T-cell (primary cell): ENCODE measurements at regions not wholly inside any gene's neighbourhood (a gene's known extent, or its start where the extent isn't known, plus 50 kb on each side); places are given as distances from the start of the nearest gene placed in this dataset.

ENCODE experiments used
- ATAC-seq, 4 experiments: fragments of 200-7000 bp in 3 of 4; fragments of 150-1000 bp in 1 of 4; cut with Tn5 transposase; replicated peaks in 1 of 4; 1 replicate in 3 of 4; 2 replicates in 1 of 4; pipeline ENCODE4 v1.10.0; 2021; ENCODE audit warnings: moderate library complexity in 3 of 4, mild to moderate bottlenecking in 2 of 4, moderate number of reproducible peaks in 1 of 4
- CTCF ChIA-PET, 2 donors: fragments of 300-600 bp; sonication (Branson Sonifier 250); formaldehyde crosslinking; loops; one replicate each; lab custom pipeline; 2022; ENCODE audit warnings: antibody characterized with exemption in 2 of 2; lab: Charles Lee
- POLR2A ChIA-PET, 2 donors: fragments of 300-600 bp; sonication (Branson Sonifier 250); formaldehyde crosslinking; loops; one replicate each; lab custom pipeline; 2022; ENCODE audit warnings: antibody characterized with exemption in 2 of 2; lab: Charles Lee
- DNase-seq, 35 experiments: peaks; one replicate each; pipeline versions ENCODE4 v3.0.0 to v3.0.0-alpha.2; 2013 to 2023
- H3K27ac ChIP-seq: one replicate; pipeline ENCODE4 v1.5.1; 2013; ENCODE audit warnings: low read length
- H3K27me3 ChIP-seq, 2 experiments: replicated peaks in 1 of 2; 1 replicate in 1 of 2; 2 replicates in 1 of 2; pipeline versions ENCODE4 v1.6.1 to v1.7.0; 2013; ENCODE audit warnings: low read length in 1 of 2, mixed read lengths in 1 of 2; ENCODE audit not compliant: control insufficient read depth in 2 of 2, insufficient read depth in 2 of 2; ENCODE audit errors: extremely low read depth in 1 of 2
- H3K36me3 ChIP-seq, 2 donors: 1 replicate in 1 of 2; 2 replicates in 1 of 2; pipeline versions ENCODE4 v1.6.1 to v1.7.0; 2013; ENCODE audit warnings: low read length in 1 of 2; ENCODE audit not compliant: control insufficient read depth in 2 of 2, insufficient read depth in 1 of 2; ENCODE audit errors: extremely low read depth in 1 of 2
- H3K4me1 ChIP-seq, 2 experiments: 1 replicate in 1 of 2; 2 replicates in 1 of 2; pipeline versions ENCODE4 v1.6.1 to v1.7.0; 2013; ENCODE audit warnings: low read length in 2 of 2, mixed read lengths in 1 of 2; ENCODE audit not compliant: insufficient read depth in 2 of 2, control insufficient read depth in 1 of 2; ENCODE audit errors: extremely low read depth in 1 of 2
- H3K4me3 ChIP-seq, 2 donors: 1 replicate in 1 of 2; 2 replicates in 1 of 2; pipeline versions ENCODE4 v1.5.1 to v1.7.0; 2013; ENCODE audit warnings: mild to moderate bottlenecking in 2 of 2, low read length in 1 of 2, moderate library complexity in 1 of 2; ENCODE audit not compliant: control insufficient read depth in 1 of 2; ENCODE audit errors: extremely low read depth in 1 of 2
- H3K9me3 ChIP-seq: 2 replicates; pipeline ENCODE4 v1.7.0; 2013
- H3K27ac Mint-ChIP-seq, 2 donors: one replicate each; pipeline ENCODE4 v1.8.0; 2020 to 2021; ENCODE audit warnings: mild to moderate bottlenecking in 2 of 2, mixed read lengths in 2 of 2
- H3K27me3 Mint-ChIP-seq, 2 donors: one replicate each; pipeline ENCODE4 v1.8.0; 2021 to 2022; ENCODE audit warnings: mixed read lengths in 2 of 2
- H3K36me3 Mint-ChIP-seq: one replicate; pipeline ENCODE4 v1.8.0; 2021; ENCODE audit warnings: mixed read lengths
- H3K4me1 Mint-ChIP-seq, 3 donors: one replicate each; pipeline ENCODE4 v1.8.0; 2020 to 2022; ENCODE audit warnings: mixed read lengths in 3 of 3, mild to moderate bottlenecking in 1 of 3
- H3K4me3 Mint-ChIP-seq, 3 donors: one replicate each; pipeline ENCODE4 v1.8.0; 2020 to 2022; ENCODE audit warnings: mild to moderate bottlenecking in 3 of 3, mixed read lengths in 3 of 3, moderate library complexity in 3 of 3
- H3K9me3 Mint-ChIP-seq, 3 donors: one replicate each; pipeline ENCODE4 v1.8.0; 2020 to 2022; ENCODE audit warnings: mixed read lengths in 3 of 3
- WGBS: methylation state at CpG from one replicate; pipeline ENCODE4 v1.1.5; 2013; ENCODE audit warnings: missing lambda C conversion rate; ENCODE audit not compliant: insufficient coverage; 5-methylcytosine and 5-hydroxymethylcytosine counted together

- H3K4me3 Mint-ChIP-seq: no peak overlapping the region
- Histone ChIP-seq H3K4me3 (no peak overlapping the region), H3K36me3 (no peaks in the 10 kb centered on the region), H3K27me3 (peaks cover 0 to 6% of the 10 kb centered on the region in 2 experiments), H3K9me3 (no peaks in the 10 kb centered on the region), H3K27ac (no peak overlapping the region), H3K4me1 (no peaks in the 10 kb centered on the region)
- 61% methylated on average over 2 of the region's 2 CpGs for WGBS
- POLR2A ChIA-PET: no interaction called here
- no peak overlapping the region for H3K27ac Mint-ChIP-seq
- peaks cover 0 to 4% of the 10 kb centered on the region in 2 donors for H3K27me3 Mint-ChIP-seq
- no peaks in the 10 kb centered on the region for H3K36me3 Mint-ChIP-seq
- H3K4me1 Mint-ChIP-seq: no peaks in the 10 kb centered on the region
- DNase-seq (no peak), ATAC-seq (no peak)
- CTCF ChIA-PET: no interaction called here
- H3K9me3 Mint-ChIP-seq: no peaks in the 10 kb centered on the region
These were observed 180.7 kb upstream of the MKI67 start for GRCh38 chr10:128306966-128307365.

- Mint-ChIP-seq H3K4me1 (no peaks in the 10 kb centered on the region), H3K4me3 (no peak overlapping the region), H3K36me3 (no peaks in the 10 kb centered on the region), H3K27ac (no peak overlapping the region), H3K27me3 (peaks cover 0 to 4% of the 10 kb centered on the region in 2 donors), H3K9me3 (no peaks in the 10 kb centered on the region)
- Histone ChIP-seq H3K4me3 (no peak overlapping the region), H3K27ac (no peak overlapping the region), H3K4me1 (no peaks in the 10 kb centered on the region), H3K36me3 (no peaks in the 10 kb centered on the region), H3K9me3 (no peaks in the 10 kb centered on the region), H3K27me3 (peaks cover 0 to 6% of the 10 kb centered on the region in 2 experiments)
- no peak for DNase-seq
- no peak for ATAC-seq
- no CpG with 5 or more reads among the region's 1 CpG for WGBS
- POLR2A ChIA-PET: no interaction called here
- CTCF ChIA-PET: no interaction called here
These were observed 181.6 kb upstream of the MKI67 start for GRCh38 chr10:128307820-128308219.

GRCh38 chr10:128310971-128311658 lies 184.9 kb upstream of the MKI67 start:
- no peak overlapping the region for H3K4me3 ChIP-seq
- no peak overlapping the region for H3K4me3 Mint-ChIP-seq
- ChIA-PET POLR2A (no interaction called here), CTCF (no interaction called here)
- H3K27ac Mint-ChIP-seq: no peak overlapping the region
- H3K9me3 ChIP-seq: no peaks in the 10 kb centered on the region
- ATAC-seq (no peak), DNase-seq (no peak)
- no peaks in the 10 kb centered on the region for H3K36me3 Mint-ChIP-seq
- 97% methylated on average over 5 of the region's 9 CpGs for WGBS
- H3K4me1 ChIP-seq: no peaks in the 10 kb centered on the region
- peaks cover 0 to 4% of the 10 kb centered on the region in 2 donors for H3K27me3 Mint-ChIP-seq
- H3K4me1 Mint-ChIP-seq: no peaks in the 10 kb centered on the region
- H3K27ac ChIP-seq: no peak overlapping the region
- no peaks in the 10 kb centered on the region for H3K27me3 ChIP-seq
- H3K36me3 ChIP-seq: no peaks in the 10 kb centered on the region
- no peaks in the 10 kb centered on the region for H3K9me3 Mint-ChIP-seq

GRCh38 chr10:128312250-128312649 lies 186.0 kb upstream of the MKI67 start:
- Mint-ChIP-seq H3K36me3 (no peaks in the 10 kb centered on the region), H3K9me3 (no peaks in the 10 kb centered on the region), H3K4me1 (no peaks in the 10 kb centered on the region), H3K4me3 (no peak overlapping the region), H3K27me3 (peaks cover 0 to 4% of the 10 kb centered on the region in 2 donors), H3K27ac (no peak overlapping the region)
- ChIA-PET CTCF (no interaction called here), POLR2A (no interaction called here)
- DNase-seq (no peak), ATAC-seq (no peak)
- no peaks in the 10 kb centered on the region for H3K9me3 ChIP-seq
- 66% methylated on average over 3 of the region's 7 CpGs for WGBS
- H3K4me1 ChIP-seq: no peaks in the 10 kb centered on the region
- H3K4me3 ChIP-seq: no peak overlapping the region
- no peaks in the 10 kb centered on the region for H3K36me3 ChIP-seq
- H3K27me3 ChIP-seq: no peaks in the 10 kb centered on the region
- no peak overlapping the region for H3K27ac ChIP-seq

- Histone ChIP-seq H3K27ac (no peak overlapping the region), H3K4me1 (no peaks in the 10 kb centered on the region), H3K4me3 (no peak overlapping the region), H3K9me3 (no peaks in the 10 kb centered on the region), H3K36me3 (no peaks in the 10 kb centered on the region), H3K27me3 (no peaks in the 10 kb centered on the region)
- Mint-ChIP-seq H3K4me3 (no peak overlapping the region), H3K27me3 (no peaks in the 10 kb centered on the region), H3K9me3 (no peaks in the 10 kb centered on the region), H3K4me1 (no peaks in the 10 kb centered on the region), H3K27ac (no peak overlapping the region), H3K36me3 (no peaks in the 10 kb centered on the region)
- ChIA-PET POLR2A (no interaction called here), CTCF (interaction anchor here in 1 of 2 donors (0.6 kb wide), 1 partner anchor 236 kb away, joined by 4 read pairs; no protein-coding TSS in a partner anchor)
- no CpG with 5 or more reads among the region's 1 CpG for WGBS
- DNase-seq (no peak), ATAC-seq (no peak)
These were observed 188.5 kb upstream of the MKI67 start for GRCh38 chr10:128314686-128315085.

GRCh38 chr10:128316121-128316726 lies 190.0 kb upstream of the MKI67 start:
- Mint-ChIP-seq H3K4me1 (no peaks in the 10 kb centered on the region), H3K27me3 (no peaks in the 10 kb centered on the region), H3K9me3 (no peaks in the 10 kb centered on the region), H3K4me3 (no peak overlapping the region), H3K36me3 (no peaks in the 10 kb centered on the region), H3K27ac (no peak overlapping the region)
- Histone ChIP-seq H3K36me3 (no peaks in the 10 kb centered on the region), H3K4me3 (no peak overlapping the region), H3K27ac (no peak overlapping the region), H3K27me3 (peaks cover 0 to 6% of the 10 kb centered on the region in 2 experiments), H3K9me3 (no peaks in the 10 kb centered on the region), H3K4me1 (no peaks in the 10 kb centered on the region)
- ChIA-PET CTCF (no interaction called here), POLR2A (no interaction called here)
- no peak for DNase-seq
- WGBS: 81% methylated on average over 5 of the region's 6 CpGs
- no peak for ATAC-seq
